ENCODE measurements at regions not wholly inside any gene's neighbourhood (a gene's known extent, or its start where the extent isn't known, plus 50 kb on each side); places are given as distances from the start of the nearest gene placed in this dataset.

DNA sequence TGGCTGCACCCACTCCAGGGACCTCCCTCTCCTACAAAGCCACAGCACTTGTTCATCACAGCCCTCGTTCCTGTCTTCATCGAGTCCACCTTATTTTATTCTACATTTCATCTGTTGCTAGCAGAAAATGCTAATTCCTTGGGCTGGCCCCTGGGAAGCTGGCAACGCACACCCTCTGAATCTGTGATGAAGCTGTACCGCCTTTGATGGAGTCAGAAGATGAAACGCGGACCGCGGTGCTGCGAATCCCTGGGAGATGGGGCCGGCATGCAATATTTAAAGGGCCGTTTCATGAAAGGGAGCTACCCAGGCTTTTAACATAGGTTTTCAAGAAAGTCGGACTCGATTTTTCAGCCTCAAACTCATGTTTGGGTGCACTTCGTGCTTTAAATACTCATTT is 88.5 kb downstream of the NPTX2 start:
- TF ChIP-seq POLR2A (IDR thresholded peaks at IDR 0.05), result no peak
- TF ChIP-seq, protein P1, sequence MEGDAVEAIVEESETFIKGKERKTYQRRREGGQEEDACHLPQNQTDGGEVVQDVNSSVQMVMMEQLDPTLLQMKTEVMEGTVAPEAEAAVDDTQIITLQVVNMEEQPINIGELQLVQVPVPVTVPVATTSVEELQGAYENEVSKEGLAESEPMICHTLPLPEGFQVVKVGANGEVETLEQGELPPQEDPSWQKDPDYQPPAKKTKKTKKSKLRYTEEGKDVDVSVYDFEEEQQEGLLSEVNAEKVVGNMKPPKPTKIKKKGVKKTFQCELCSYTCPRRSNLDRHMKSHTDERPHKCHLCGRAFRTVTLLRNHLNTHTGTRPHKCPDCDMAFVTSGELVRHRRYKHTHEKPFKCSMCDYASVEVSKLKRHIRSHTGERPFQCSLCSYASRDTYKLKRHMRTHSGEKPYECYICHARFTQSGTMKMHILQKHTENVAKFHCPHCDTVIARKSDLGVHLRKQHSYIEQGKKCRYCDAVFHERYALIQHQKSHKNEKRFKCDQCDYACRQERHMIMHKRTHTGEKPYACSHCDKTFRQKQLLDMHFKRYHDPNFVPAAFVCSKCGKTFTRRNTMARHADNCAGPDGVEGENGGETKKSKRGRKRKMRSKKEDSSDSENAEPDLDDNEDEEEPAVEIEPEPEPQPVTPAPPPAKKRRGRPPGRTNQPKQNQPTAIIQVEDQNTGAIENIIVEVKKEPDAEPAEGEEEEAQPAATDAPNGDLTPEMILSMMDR (IDR thresholded peaks at IDR 0.05), result no peak
- no peak for DNase-seq
- H3K36me3 ChIP-seq, result no peaks in the 10 kb centered on the region
- no peaks in the 10 kb centered on the region for H3K4me1 ChIP-seq
- H3K4me3 ChIP-seq, result no peak overlapping the region
- intact Hi-C loops (cut with DNase I; ENCODE audit: low total_unique reads), result no loop called here
- H3K27ac ChIP-seq, result no peak overlapping the region
- H3K9me3 ChIP-seq, result no peaks in the 10 kb centered on the region
- no peaks in the 10 kb centered on the region for H3K27me3 ChIP-seq

DNA sequence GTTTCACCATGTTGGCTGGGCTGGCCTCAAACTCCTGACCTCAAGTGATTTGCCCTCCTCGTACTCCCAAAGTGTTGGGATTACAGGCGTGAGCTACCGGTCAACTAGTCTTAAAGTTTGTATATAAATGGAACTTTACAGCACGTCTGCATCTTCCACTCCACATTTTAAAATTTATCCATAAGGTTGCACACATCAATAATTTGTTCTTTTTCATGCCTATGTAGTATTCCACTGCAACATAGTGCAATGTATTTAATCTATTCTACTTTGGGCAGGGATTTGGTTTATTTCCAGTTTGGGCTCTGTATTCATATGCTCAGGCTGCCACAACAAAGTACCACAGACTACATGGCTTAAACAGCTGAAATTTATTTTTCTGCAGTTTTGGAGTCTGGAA is 90.0 kb downstream of the NPTX2 start:
- Histone ChIP-seq H3K27me3 (no peaks in the 10 kb centered on the region), H3K9me3 (no peaks in the 10 kb centered on the region), H3K36me3 (no peaks in the 10 kb centered on the region), H3K4me1 (no peaks in the 10 kb centered on the region), H3K4me3 (no peak overlapping the region), H3K27ac (no peak overlapping the region)
- intact Hi-C loops (cut with DNase I; ENCODE audit: low total_unique reads), result no loop called here
- TF ChIP-seq, protein P1 (IDR thresholded peaks at IDR 0.05), result no peak
- TF ChIP-seq POLR2A (IDR thresholded peaks at IDR 0.05), result no peak
- no peak for DNase-seq

DNA sequence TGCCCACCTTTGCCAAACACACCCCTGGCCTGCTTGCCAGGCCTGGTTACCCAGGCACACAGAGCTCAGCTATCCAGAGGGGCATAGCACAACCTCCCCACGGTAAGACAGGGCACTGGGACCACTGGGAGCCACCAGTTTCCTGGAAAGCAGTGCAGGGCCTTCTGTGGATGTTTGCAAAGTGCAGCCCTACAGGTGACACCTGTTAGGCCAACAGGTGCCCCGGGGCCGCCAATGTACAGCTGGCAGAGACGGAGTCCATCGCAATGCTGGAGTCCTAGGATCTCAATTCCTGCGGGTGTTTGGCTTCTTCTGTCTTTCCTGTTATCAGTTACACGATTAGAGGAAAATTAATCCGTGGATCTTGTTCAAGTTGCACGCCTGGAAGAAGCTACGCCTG is 94.9 kb downstream of the NPTX2 start:
- intact Hi-C loops (cut with DNase I; ENCODE audit: low total_unique reads), result no loop called here
- H3K9me3 ChIP-seq, result no peaks in the 10 kb centered on the region
- H3K27ac ChIP-seq, result no peak overlapping the region
- H3K4me1 ChIP-seq, result no peaks in the 10 kb centered on the region
- no peak overlapping the region for H3K4me3 ChIP-seq
- no peaks in the 10 kb centered on the region for H3K36me3 ChIP-seq
- DNase-seq, result no peak
- TF ChIP-seq POLR2A (IDR thresholded peaks at IDR 0.05), result no peak
- TF ChIP-seq, protein P1 (IDR thresholded peaks at IDR 0.05), result no peak
- no peaks in the 10 kb centered on the region for H3K27me3 ChIP-seq

DNA sequence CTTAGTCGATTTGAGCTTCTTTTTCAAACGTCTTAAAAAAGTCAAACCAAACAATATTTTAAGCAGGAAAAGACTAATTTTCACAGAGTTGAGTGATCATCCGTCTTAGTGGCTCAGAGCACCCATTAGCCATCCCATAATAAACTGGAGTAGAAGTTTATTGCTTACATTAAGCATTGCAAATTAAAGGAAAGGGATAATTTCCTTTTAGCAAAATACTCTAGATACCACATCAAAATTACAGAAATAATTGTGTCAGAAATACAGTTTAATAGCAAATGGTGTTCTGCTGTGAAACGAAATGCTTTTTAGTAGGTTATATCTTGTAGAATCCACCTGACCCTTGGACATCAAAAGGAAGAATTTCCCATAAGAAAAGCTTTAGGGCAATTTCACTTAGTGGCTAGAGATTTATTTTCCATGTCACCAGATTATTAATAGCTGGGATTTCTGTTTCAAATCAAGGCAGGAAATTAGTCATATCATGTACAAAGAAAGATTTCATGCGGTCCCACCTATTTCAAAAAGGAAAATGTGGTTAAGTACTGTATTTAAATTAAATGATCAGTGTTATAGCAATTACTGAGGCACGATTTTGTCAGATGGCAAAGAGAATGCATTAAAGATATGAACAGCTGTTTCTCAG is 96.2 kb downstream of the NPTX2 start:
- TF ChIP-seq, protein P1 (IDR thresholded peaks at IDR 0.05), result no peak
- TF ChIP-seq POLR2A (IDR thresholded peaks at IDR 0.05), result no peak
- no peaks in the 10 kb centered on the region for H3K27me3 ChIP-seq
- H3K4me1 ChIP-seq, result no peaks in the 10 kb centered on the region
- intact Hi-C loops (cut with DNase I; ENCODE audit: low total_unique reads), result no loop called here
- no peak overlapping the region for H3K27ac ChIP-seq
- DNase-seq, result no peak
- H3K4me3 ChIP-seq, result no peak overlapping the region
- no peaks in the 10 kb centered on the region for H3K9me3 ChIP-seq
- H3K36me3 ChIP-seq, result no peaks in the 10 kb centered on the region

DNA sequence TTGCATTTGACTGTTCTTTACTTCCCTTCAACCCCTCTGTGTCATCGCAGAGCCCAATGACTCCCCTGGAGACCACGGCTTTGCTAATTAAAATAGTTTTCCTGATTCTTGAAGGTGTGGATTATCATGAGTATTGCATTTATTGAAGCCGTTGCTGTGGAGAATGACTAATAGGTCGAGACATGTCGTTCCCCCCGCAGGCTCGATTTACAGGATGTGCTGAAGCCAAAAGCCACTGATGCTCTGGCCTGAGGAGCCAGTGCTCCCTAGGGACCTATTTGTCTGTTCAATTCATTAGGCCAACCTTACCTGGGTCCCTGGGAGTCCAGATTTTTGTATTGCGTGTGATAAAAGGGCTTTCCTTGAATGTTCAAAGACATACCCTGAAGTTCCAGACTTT is 102.3 kb downstream of the NPTX2 start:
- Histone ChIP-seq H3K4me1 (no peaks in the 10 kb centered on the region), H3K36me3 (no peaks in the 10 kb centered on the region), H3K4me3 (no peak overlapping the region), H3K27ac (no peak overlapping the region), H3K27me3 (no peaks in the 10 kb centered on the region), H3K9me3 (no peaks in the 10 kb centered on the region)
- TF ChIP-seq, protein P1 (IDR thresholded peaks at IDR 0.05), result no peak
- no peak for TF ChIP-seq POLR2A (IDR thresholded peaks at IDR 0.05)
- DNase-seq, result no peak
- intact Hi-C loops (cut with DNase I; ENCODE audit: low total_unique reads), result no loop called here

Measured in uterus (tissue), 3 donors.